CD8-positive, alpha-beta memory T cell (primary cell): ENCODE measurements at regions not wholly inside any gene's neighbourhood (a gene's known extent, or its start where the extent isn't known, plus 50 kb on each side); places are given as distances from the start of the nearest gene placed in this dataset.

Source experiments
- CTCF ChIA-PET: fragments of 350-600 bp; sonication (Branson Sonifier 250); formaldehyde crosslinking; loops from one replicate; lab custom pipeline; 2021; ENCODE audit warnings: antibody characterized with exemption; lab: Charles Lee
- POLR2A ChIA-PET: fragments of 350-600 bp; sonication (Branson Sonifier 250); formaldehyde crosslinking; loops from one replicate; lab custom pipeline; 2021; ENCODE audit warnings: antibody characterized with exemption; lab: Charles Lee
- DNase-seq, 5 donors: peaks; one replicate each; pipeline versions ENCODE4 v3.0.0 to v3.0.0-alpha.2; 2020 to 2022; ENCODE audit warnings: mixed read lengths in 1 of 5
- H3K27ac ChIP-seq: one replicate; pipeline ENCODE4 v1.7.0; 2013; ENCODE audit warnings: low read depth, mild to moderate bottlenecking, low read length, moderate library complexity
- H3K27me3 ChIP-seq: 2 replicates; pipeline ENCODE4 v1.7.0; 2013; ENCODE audit warnings: low read length, mild to moderate bottlenecking; ENCODE audit not compliant: insufficient read depth, poor library complexity, severe bottlenecking
- H3K36me3 ChIP-seq: 2 replicates; pipeline ENCODE4 v1.7.0; 2013; ENCODE audit warnings: mild to moderate bottlenecking, low read length, moderate library complexity; ENCODE audit not compliant: insufficient read depth
- H3K4me1 ChIP-seq: 2 replicates; pipeline ENCODE4 v1.7.0; 2013; ENCODE audit warnings: mild to moderate bottlenecking, low read length, moderate library complexity; ENCODE audit not compliant: insufficient read depth
- H3K4me3 ChIP-seq: 2 replicates; pipeline ENCODE4 v1.7.0; 2013; ENCODE audit warnings: mild to moderate bottlenecking, low read length
- H3K9me3 ChIP-seq: 2 replicates; pipeline ENCODE4 v1.7.0; 2013; ENCODE audit warnings: mild to moderate bottlenecking, low read length
- H3K27ac Mint-ChIP-seq, 8 donors: one replicate each; pipeline ENCODE4 v1.8.0; 2020 to 2021; ENCODE audit warnings: mixed read lengths in 8 of 8, mild to moderate bottlenecking in 6 of 8, inconsistent platforms in 3 of 8, moderate library complexity in 3 of 8
- H3K27me3 Mint-ChIP-seq, 2 donors: one replicate each; pipeline ENCODE4 v1.8.0; 2020 to 2021; ENCODE audit warnings: mixed read lengths in 2 of 2, mild to moderate bottlenecking in 1 of 2, moderate library complexity in 1 of 2
- H3K36me3 Mint-ChIP-seq, 3 donors: one replicate each; pipeline ENCODE4 v1.8.0; 2020 to 2021; ENCODE audit warnings: mixed read lengths in 3 of 3, inconsistent platforms in 1 of 3, mild to moderate bottlenecking in 1 of 3
- H3K4me1 Mint-ChIP-seq, 3 donors: one replicate each; pipeline ENCODE4 v1.8.0; 2020 to 2021; ENCODE audit warnings: mixed read lengths in 3 of 3, inconsistent platforms in 1 of 3, mild to moderate bottlenecking in 1 of 3
- H3K4me3 Mint-ChIP-seq, 7 donors: one replicate each; pipeline ENCODE4 v1.8.0; 2020 to 2021; ENCODE audit warnings: mixed read lengths in 7 of 7, mild to moderate bottlenecking in 6 of 7, moderate library complexity in 4 of 7, inconsistent platforms in 2 of 7
- H3K9me3 Mint-ChIP-seq, 5 donors: one replicate each; pipeline ENCODE4 v1.8.0; 2020 to 2022; ENCODE audit warnings: mixed read lengths in 5 of 5, mild to moderate bottlenecking in 3 of 5, moderate library complexity in 2 of 5, inconsistent platforms in 1 of 5

DNA sequence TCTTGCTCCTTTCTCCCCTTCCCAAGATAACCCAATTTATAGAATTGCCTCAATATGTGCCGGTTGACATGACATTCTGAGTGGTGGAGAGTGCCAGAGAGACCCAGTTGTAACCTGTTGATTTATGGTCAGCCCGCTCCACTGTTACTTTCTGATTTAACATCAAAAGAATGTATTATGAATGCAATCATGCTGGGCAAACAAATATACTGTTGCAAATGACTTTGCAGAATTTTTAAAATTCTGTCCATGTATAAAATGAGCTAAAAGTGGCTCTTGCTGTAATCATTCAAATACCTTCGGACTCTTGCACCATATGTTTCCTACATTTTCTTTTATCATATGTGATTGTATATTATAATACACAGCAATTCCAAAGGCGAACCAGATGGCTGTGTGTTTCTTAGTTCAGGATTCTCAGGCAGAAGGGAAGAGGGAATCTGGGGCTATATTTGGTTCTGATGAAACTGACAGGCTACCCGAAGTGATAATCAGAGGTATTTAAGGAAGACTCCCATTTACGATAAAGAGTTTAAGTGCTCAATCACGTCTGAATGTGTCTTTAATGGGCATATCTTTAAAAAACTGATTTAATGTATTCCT lies 131.7 kb downstream of the CLCN4 start:
- Histone ChIP-seq H3K27ac (no peak overlapping the region), H3K36me3 (no peaks in the 10 kb centered on the region), H3K4me1 (no peaks in the 10 kb centered on the region), H3K27me3 (no peaks in the 10 kb centered on the region), H3K9me3 (no peaks in the 10 kb centered on the region), H3K4me3 (no peak overlapping the region)
- no peaks in the 10 kb centered on the region for H3K36me3 Mint-ChIP-seq
- peak overlapping the region in 1 of 8 donors; percentile 31 for H3K27ac Mint-ChIP-seq
- no peaks in the 10 kb centered on the region for H3K4me1 Mint-ChIP-seq
- ChIA-PET POLR2A (no interaction called here), CTCF (no interaction called here)
- H3K27me3 Mint-ChIP-seq: peaks cover 0 to 2% of the 10 kb centered on the region in 2 donors
- peaks cover 0 to 6% (median 0%) of the 10 kb centered on the region in 5 donors for H3K9me3 Mint-ChIP-seq
- no peak for DNase-seq
- no peak overlapping the region for H3K4me3 Mint-ChIP-seq

DNA sequence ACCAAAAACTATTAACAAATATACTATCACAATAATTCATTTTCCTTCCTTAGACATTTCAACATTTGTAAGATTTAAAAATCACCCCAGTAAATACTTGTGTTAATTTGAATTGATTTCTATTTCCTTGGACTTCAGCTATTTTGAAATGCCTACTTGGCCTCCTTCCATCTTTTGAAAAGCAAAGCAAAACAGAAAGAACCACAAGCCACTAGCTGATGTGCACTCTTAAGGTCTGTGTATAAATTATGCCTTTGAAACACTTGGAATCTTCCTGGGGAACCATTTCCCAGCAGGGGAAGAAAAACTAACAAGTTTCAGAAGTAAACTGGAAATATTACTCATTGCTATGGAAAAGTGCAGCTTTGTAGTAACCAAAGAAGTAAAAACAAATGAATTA lies 139.8 kb downstream of the CLCN4 start:
- Mint-ChIP-seq H3K27ac (no peak overlapping the region), H3K27me3 (no peaks in the 10 kb centered on the region), H3K4me1 (no peaks in the 10 kb centered on the region), H3K9me3 (peaks cover 0 to 7% (median 2%) of the 10 kb centered on the region in 5 donors), H3K36me3 (no peaks in the 10 kb centered on the region), H3K4me3 (no peak overlapping the region)
- Histone ChIP-seq H3K27ac (no peak overlapping the region), H3K27me3 (no peaks in the 10 kb centered on the region), H3K4me3 (no peak overlapping the region), H3K9me3 (no peaks in the 10 kb centered on the region), H3K36me3 (no peaks in the 10 kb centered on the region), H3K4me1 (no peaks in the 10 kb centered on the region)
- no peak for DNase-seq
- ChIA-PET CTCF (no interaction called here), POLR2A (no interaction called here)

DNA sequence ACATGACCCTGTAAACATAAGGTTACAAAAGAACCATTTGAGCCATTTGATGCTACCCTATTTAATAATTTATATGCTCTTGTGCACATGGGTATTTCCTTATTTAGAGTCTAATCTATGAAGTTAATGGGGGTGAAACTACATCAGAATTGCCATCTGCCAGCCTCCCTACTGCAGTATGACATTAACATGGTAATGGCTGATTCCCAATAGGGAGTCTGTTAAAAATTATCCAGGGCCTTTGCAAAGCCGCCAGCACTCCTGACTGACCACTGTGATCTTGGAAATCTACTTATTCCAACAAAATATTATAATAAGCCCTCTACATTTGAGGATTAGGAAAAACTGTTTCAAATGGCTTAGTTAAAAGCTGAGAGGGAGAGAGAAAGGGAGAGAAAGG lies 153.7 kb downstream of the CLCN4 start:
- H3K27ac Mint-ChIP-seq: no peak overlapping the region
- no peaks in the 10 kb centered on the region for H3K4me1 Mint-ChIP-seq
- ChIA-PET CTCF (no interaction called here), POLR2A (no interaction called here)
- Histone ChIP-seq H3K4me3 (no peak overlapping the region), H3K4me1 (no peaks in the 10 kb centered on the region), H3K36me3 (no peaks in the 10 kb centered on the region), H3K27ac (no peak overlapping the region), H3K9me3 (no peaks in the 10 kb centered on the region), H3K27me3 (no peaks in the 10 kb centered on the region)
- DNase-seq: no peak
- H3K4me3 Mint-ChIP-seq: no peak overlapping the region
- peaks cover 0 to 6% (median 1%) of the 10 kb centered on the region in 5 donors for H3K9me3 Mint-ChIP-seq
- no peaks in the 10 kb centered on the region for H3K36me3 Mint-ChIP-seq
- peaks cover 0 to 3% of the 10 kb centered on the region in 2 donors for H3K27me3 Mint-ChIP-seq

DNA sequence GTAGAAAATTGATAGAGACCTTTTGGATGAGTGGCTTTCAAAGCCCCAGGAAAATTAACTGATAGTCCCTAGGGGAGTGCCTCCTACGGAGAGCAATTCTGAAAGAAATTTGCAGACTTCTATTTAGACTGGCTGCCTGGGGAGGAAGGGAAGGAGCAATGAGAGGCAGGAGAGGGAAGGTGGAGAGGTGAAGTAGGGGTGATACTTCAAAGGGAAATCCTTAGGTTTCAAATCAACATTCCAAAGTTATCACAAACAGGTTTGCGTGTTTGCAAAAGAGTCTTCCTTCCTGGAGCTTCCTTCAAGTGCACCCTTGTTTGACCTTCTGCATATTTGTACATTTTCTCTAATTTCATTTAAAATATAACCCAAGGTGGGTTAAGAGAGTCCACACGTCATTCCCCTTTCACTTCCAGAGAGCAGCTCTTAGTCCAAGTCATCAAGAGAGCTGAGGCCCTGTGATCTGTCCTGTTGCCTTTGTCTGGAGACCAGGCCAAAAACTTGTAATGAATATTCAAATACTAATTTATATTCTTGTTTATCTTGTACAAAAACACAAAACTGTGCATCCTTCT lies 157.8 kb downstream of the CLCN4 start:
- ChIA-PET CTCF (no interaction called here), POLR2A (no interaction called here)
- no peaks in the 10 kb centered on the region for H3K4me1 ChIP-seq
- Mint-ChIP-seq H3K9me3 (peaks cover 0 to 6% (median 3%) of the 10 kb centered on the region in 5 donors), H3K4me1 (no peaks in the 10 kb centered on the region), H3K4me3 (no peak overlapping the region), H3K27me3 (peaks cover 0 to 7% of the 10 kb centered on the region in 2 donors), H3K27ac (no peak overlapping the region), H3K36me3 (no peaks in the 10 kb centered on the region)
- no peak overlapping the region for H3K4me3 ChIP-seq
- H3K36me3 ChIP-seq: no peaks in the 10 kb centered on the region
- H3K27me3 ChIP-seq: no peaks in the 10 kb centered on the region
- H3K9me3 ChIP-seq: no peaks in the 10 kb centered on the region
- no peak for DNase-seq
- no peak overlapping the region for H3K27ac ChIP-seq

DNA sequence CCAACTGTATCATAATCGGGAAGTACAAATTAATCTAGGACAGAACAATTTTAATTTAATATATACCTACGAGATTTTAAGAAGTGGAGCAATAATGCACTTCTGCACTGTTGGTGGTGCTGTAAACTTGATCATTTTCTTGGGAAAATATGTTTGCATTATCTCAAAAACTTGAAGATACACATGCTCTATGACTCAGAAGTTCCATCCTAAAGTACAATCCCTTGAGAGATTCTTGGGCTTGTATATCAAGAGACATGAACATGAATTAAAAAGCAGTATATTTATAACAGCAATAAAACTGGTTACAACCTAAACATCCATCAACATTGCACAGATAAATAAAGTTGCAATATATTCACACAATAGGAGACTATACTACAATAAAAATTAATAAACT lies 168.8 kb downstream of the CLCN4 start:
- ChIA-PET CTCF (no interaction called here), POLR2A (no interaction called here)
- H3K36me3 Mint-ChIP-seq: no peaks in the 10 kb centered on the region
- H3K4me3 Mint-ChIP-seq: no peak overlapping the region
- no peaks in the 10 kb centered on the region for H3K4me1 Mint-ChIP-seq
- H3K27ac ChIP-seq: no peak overlapping the region
- H3K27me3 Mint-ChIP-seq: no peaks in the 10 kb centered on the region
- no peak overlapping the region for H3K27ac Mint-ChIP-seq
- no peaks in the 10 kb centered on the region for H3K36me3 ChIP-seq
- no peak overlapping the region for H3K4me3 ChIP-seq
- H3K4me1 ChIP-seq: no peaks in the 10 kb centered on the region
- H3K9me3 Mint-ChIP-seq: peaks cover 0 to 4% (median 0%) of the 10 kb centered on the region in 5 donors
- H3K9me3 ChIP-seq: no peaks in the 10 kb centered on the region
- no peak for DNase-seq
- no peaks in the 10 kb centered on the region for H3K27me3 ChIP-seq

DNA sequence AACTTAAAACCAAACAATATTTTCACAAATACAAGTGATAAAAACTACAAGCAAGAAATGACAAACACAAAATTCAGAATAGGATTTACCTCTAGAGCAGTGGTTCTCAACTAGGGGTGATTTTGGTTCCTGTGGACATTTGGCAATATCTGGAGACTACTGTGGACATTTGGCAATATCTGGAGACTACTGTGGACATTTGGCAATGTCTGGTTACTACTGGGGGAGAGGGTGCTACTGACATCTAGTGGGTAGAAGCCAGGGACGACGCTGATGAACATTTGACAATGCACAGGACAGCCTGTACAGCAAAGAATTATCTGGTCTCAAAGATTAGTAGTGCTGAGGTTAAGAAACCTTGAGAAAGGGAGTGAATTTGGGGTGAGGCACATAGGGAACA lies 169.8 kb downstream of the CLCN4 start:
- no peaks in the 10 kb centered on the region for H3K27me3 Mint-ChIP-seq
- H3K4me3 ChIP-seq: no peak overlapping the region
- H3K27ac Mint-ChIP-seq: no peak overlapping the region
- H3K9me3 Mint-ChIP-seq: peaks cover 0 to 4% (median 0%) of the 10 kb centered on the region in 5 donors
- H3K27me3 ChIP-seq: no peaks in the 10 kb centered on the region
- POLR2A ChIA-PET: no interaction called here
- no peaks in the 10 kb centered on the region for H3K36me3 ChIP-seq
- CTCF ChIA-PET: no interaction called here
- no peak overlapping the region for H3K27ac ChIP-seq
- no peak overlapping the region for H3K4me3 Mint-ChIP-seq
- no peaks in the 10 kb centered on the region for H3K36me3 Mint-ChIP-seq
- H3K4me1 Mint-ChIP-seq: no peaks in the 10 kb centered on the region
- H3K4me1 ChIP-seq: no peaks in the 10 kb centered on the region
- H3K9me3 ChIP-seq: no peaks in the 10 kb centered on the region
- no peak for DNase-seq

DNA sequence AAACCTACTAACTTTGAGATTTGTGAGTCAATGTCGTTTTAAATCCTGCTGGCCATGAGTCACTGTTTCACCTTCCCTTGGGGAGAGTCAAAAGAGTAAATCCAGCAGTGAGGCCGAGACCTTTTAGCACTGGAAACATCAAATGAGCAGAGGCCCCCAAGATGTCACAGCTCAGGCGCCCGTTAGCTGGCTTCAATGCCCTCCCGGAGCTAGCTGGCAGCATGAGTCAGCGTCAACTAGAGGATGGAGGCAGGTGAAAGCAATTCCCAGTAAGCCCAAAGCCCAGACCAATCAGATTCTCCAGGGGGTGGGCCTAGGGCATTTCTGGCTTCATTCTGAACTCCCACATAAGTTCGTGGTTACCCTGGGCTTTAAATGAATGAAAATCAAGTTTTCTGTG lies 170.9 kb downstream of the CLCN4 start:
- Histone ChIP-seq H3K36me3 (no peaks in the 10 kb centered on the region), H3K4me3 (no peak overlapping the region), H3K27ac (no peak overlapping the region), H3K4me1 (no peaks in the 10 kb centered on the region), H3K27me3 (no peaks in the 10 kb centered on the region), H3K9me3 (no peaks in the 10 kb centered on the region)
- H3K4me1 Mint-ChIP-seq: no peaks in the 10 kb centered on the region
- POLR2A ChIA-PET: no interaction called here
- H3K36me3 Mint-ChIP-seq: no peaks in the 10 kb centered on the region
- no peaks in the 10 kb centered on the region for H3K27me3 Mint-ChIP-seq
- peaks cover 0 to 4% (median 0%) of the 10 kb centered on the region in 5 donors for H3K9me3 Mint-ChIP-seq
- CTCF ChIA-PET: no interaction called here
- DNase-seq: no peak
- no peak overlapping the region for H3K4me3 Mint-ChIP-seq
- H3K27ac Mint-ChIP-seq: no peak overlapping the region

DNA sequence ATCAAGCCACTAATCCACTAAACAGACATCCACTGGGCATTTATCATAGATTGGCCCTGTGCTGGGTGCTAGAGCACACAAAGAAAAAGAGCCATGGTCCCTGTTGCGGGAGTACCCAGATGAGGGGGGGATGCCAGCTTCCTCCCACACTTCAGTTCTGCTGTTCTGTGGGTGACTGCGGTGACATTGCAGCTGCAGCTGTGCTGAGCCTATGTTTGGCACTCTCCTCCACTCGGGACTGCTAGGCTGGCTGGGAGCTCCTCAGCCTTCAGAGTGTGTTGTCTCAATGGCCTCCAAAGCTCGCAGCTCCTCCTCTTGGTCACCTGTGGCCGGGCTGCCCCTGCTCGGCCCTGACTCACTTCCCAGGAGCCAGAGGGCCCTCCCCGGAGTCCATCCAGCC lies 173.2 kb downstream of the CLCN4 start:
- Histone ChIP-seq H3K9me3 (no peaks in the 10 kb centered on the region), H3K4me1 (no peaks in the 10 kb centered on the region), H3K27me3 (no peaks in the 10 kb centered on the region), H3K27ac (no peak overlapping the region), H3K36me3 (no peaks in the 10 kb centered on the region), H3K4me3 (no peak overlapping the region)
- Mint-ChIP-seq H3K9me3 (peaks cover 0 to 4% (median 0%) of the 10 kb centered on the region in 5 donors), H3K4me3 (no peak overlapping the region), H3K4me1 (no peaks in the 10 kb centered on the region), H3K36me3 (no peaks in the 10 kb centered on the region), H3K27me3 (no peaks in the 10 kb centered on the region), H3K27ac (no peak overlapping the region)
- CTCF ChIA-PET: no interaction called here
- no peak for DNase-seq
- POLR2A ChIA-PET: no interaction called here
